ENCODE measurements at regions not wholly inside any gene's neighbourhood (a gene's known extent, or its start where the extent isn't known, plus 50 kb on each side); places are given as distances from the start of the nearest gene placed in this dataset.

- TF ChIP-seq CREB1 (IDR thresholded peaks at IDR 0.05; ENCODE audit: low read depth) (no peak), RAD21 (IDR thresholded peaks at IDR 0.05; ENCODE audit: low read depth) (no peak)
These were observed 212.9 kb upstream of the SEMA3E start for GRCh38 chr7:83861876-83862275.

All from Ishikawa (cell line).